SH-SY5Y (cell line): ENCODE measurements at regions not wholly inside any gene's neighbourhood (a gene's known extent, or its start where the extent isn't known, plus 50 kb on each side); places are given as distances from the start of the nearest gene placed in this dataset.

Experiments used
- GATA2 ChIP-seq: IDR thresholded peaks from 2 replicates; pipeline ENCODE4 v1.6.1; 2011; ENCODE audit warnings: mild to moderate bottlenecking, low read depth, low read length
- GATA3 ChIP-seq: IDR thresholded peaks from 2 replicates; pipeline ENCODE4 v1.6.1; 2011; ENCODE audit warnings: low read depth, mild to moderate bottlenecking, low read length, moderate library complexity

DNA sequence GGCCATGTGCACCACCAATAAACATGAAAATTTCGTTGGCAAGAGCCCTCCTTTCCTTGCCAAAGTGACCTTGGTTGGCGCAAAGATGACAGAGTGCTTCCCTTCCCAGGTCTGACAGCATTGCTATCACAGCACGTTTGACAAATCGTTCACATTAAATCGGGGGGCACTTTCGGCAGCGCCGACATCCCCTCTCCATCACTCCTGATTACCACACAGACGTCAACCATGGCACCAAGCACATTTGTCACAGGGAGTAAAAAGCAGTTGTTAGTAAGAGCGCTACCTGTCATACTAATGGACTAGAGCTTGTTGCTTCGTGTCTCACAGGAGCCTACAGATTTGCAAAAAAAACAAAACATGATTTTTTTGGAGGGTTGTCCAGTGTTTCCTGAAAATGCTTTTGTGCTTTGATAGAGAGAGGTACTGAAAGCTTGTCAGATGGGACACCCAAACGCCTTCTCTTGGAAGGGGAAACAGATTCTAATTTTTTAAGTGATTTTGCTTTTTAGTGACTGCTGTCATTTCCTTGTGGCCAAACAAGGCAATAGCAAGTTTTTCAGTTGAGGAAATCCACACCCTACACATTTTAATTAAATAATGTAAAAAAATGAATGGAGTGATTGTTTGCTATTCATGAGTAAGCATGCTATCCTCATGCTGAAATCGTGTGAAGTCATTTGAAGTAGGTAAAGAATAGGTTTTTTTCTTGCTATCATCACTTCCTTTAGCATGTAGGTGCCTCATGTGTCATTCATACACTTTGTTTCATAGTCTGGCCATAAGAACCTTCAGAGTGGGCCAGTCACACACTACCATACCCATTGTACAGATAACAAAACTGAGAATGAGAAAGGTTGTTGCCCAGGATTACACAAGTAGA, 682.8 kb upstream of the WWC1 start:
- TF ChIP-seq GATA3 = no peak
- no peak for TF ChIP-seq GATA2
